Keratinocyte (primary cell): ENCODE measurements at regions not wholly inside any gene's neighbourhood (a gene's known extent, or its start where the extent isn't known, plus 50 kb on each side); places are given as distances from the start of the nearest gene placed in this dataset.

Experiments used
- DNase-seq: peaks from one replicate; pipeline ENCODE4 v3.0.0-alpha.2; 2011; ENCODE audit warnings: low read depth, missing footprints, low spot score
- FAIRE-seq: peaks from 2 replicates; lab custom pipeline; 2011; peaks lifted over from hg19 to GRCh38; lab: Jason Lieb, UNC
- H2AFZ ChIP-seq: 2 replicates; pipeline ENCODE4 v1.6.0; 2012; ENCODE audit warnings: low read length, control low read depth, inconsistent platforms; ENCODE audit not compliant: control insufficient read depth
- H3K27ac ChIP-seq: 2 replicates; pipeline ENCODE4 v1.5.1; 2011; ENCODE audit warnings: low read length; ENCODE audit not compliant: control insufficient read depth, insufficient read depth
- H3K27me3 ChIP-seq: 3 replicates; pipeline ENCODE4 v1.6.0; 2011; ENCODE audit warnings: low read length; ENCODE audit not compliant: control insufficient read depth, insufficient read depth; ENCODE audit errors: extremely low read depth
- H3K36me3 ChIP-seq, 2 experiments: 2 replicates in 1 of 2; 3 replicates in 1 of 2; pipeline ENCODE4 v1.5.1; 2011; ENCODE audit warnings: low read length in 2 of 2, mild to moderate bottlenecking in 1 of 2; ENCODE audit not compliant: control insufficient read depth in 2 of 2, insufficient read depth in 2 of 2; ENCODE audit errors: extremely low read depth in 1 of 2
- H3K4me1 ChIP-seq: 3 replicates; pipeline ENCODE4 v1.5.1; 2011; ENCODE audit warnings: low read length; ENCODE audit not compliant: control insufficient read depth, insufficient read depth; ENCODE audit errors: extremely low read depth
- H3K4me2 ChIP-seq: 3 replicates; pipeline ENCODE4 v1.6.0; 2011; ENCODE audit warnings: low read depth, low read length; ENCODE audit not compliant: control insufficient read depth, insufficient read depth; ENCODE audit errors: extremely low read depth
- H3K4me3 ChIP-seq, 3 experiments: fragments of 200-600 bp in 1 of 3; sonication (generic) in 1 of 3; 2 replicates in 2 of 3; 3 replicates in 1 of 3; pipeline ENCODE4 v1.5.1; 2011 to 2016; ENCODE audit warnings: low read length in 3 of 3, mild to moderate bottlenecking in 3 of 3, control low read depth in 2 of 3, inconsistent platforms in 1 of 3, low read depth in 1 of 3, mixed read lengths in 1 of 3, mixed run types in 1 of 3, moderate library complexity in 1 of 3; ENCODE audit not compliant: control insufficient read depth in 2 of 3, insufficient read depth in 2 of 3; ENCODE audit errors: extremely low read depth in 1 of 3
- H3K79me2 ChIP-seq: 2 replicates; pipeline ENCODE4 v1.6.0; 2012; ENCODE audit warnings: low read length; ENCODE audit not compliant: control insufficient read depth, insufficient read depth
- H3K9ac ChIP-seq: 3 replicates; pipeline ENCODE4 v1.6.0; 2011; ENCODE audit warnings: low read length; ENCODE audit not compliant: control insufficient read depth, insufficient read depth; ENCODE audit errors: extremely low read depth
- H3K9me1 ChIP-seq: 3 replicates; pipeline ENCODE4 v1.6.0; 2011; ENCODE audit warnings: low read length; ENCODE audit not compliant: control insufficient read depth, insufficient read depth; ENCODE audit errors: extremely low read depth
- H3K9me3 ChIP-seq: 2 replicates; pipeline ENCODE4 v1.5.1; 2012; ENCODE audit warnings: low read depth, low read length; ENCODE audit not compliant: control insufficient read depth
- H4K20me1 ChIP-seq: 3 replicates; pipeline ENCODE4 v1.6.0; 2011; ENCODE audit warnings: low read length; ENCODE audit not compliant: control insufficient read depth, insufficient read depth; ENCODE audit errors: extremely low read depth
- CTCF ChIP-seq, 3 experiments: IDR thresholded peaks in 1 of 3; conservative IDR thresholded peaks in 1 of 3; optimal IDR thresholded peaks in 1 of 3; 2 replicates in 2 of 3; 3 replicates in 1 of 3; pipeline versions ENCODE3 to v1.5.1; 2011; ENCODE audit warnings: low read length in 3 of 3, mild to moderate bottlenecking in 3 of 3, moderate library complexity in 2 of 3, control low read depth in 1 of 3, inconsistent platforms in 1 of 3; ENCODE audit not compliant: insufficient read depth in 2 of 3; ENCODE audit errors: extremely low read depth in 1 of 3
- EZH2 ChIP-seq: IDR thresholded peaks from one replicate; pipeline ENCODE4 v1.6.1; 2012; ENCODE audit warnings: inconsistent platforms, mild to moderate bottlenecking, low read length, moderate library complexity
- dilution Hi-C: fragments of 300-500 bp; cut with MboI; formaldehyde crosslinking; loops from one replicate; pipeline ENCODE4 v1.7.0; 2020; ENCODE audit warnings: low sequenced_read_pairs; ENCODE audit not compliant: extremely low pct_ligation_motif_present

GRCh38 chr1:222369148-222369547, 178.8 kb downstream of the HHIPL2 start:
- Histone ChIP-seq H3K9me3 (no peaks in the 10 kb centered on the region), H3K4me1 (no peaks in the 10 kb centered on the region), H3K4me3 (no peak overlapping the region), H3K27ac (no peak overlapping the region), H3K79me2 (no peaks in the 10 kb centered on the region), H3K9me1 (no peaks in the 10 kb centered on the region), H4K20me1 (no peaks in the 10 kb centered on the region), H3K9ac (no peak overlapping the region), H3K27me3 (no peaks in the 10 kb centered on the region), H3K4me2 (no peak overlapping the region), H2AFZ (no peak overlapping the region), H3K36me3 (no peaks in the 10 kb centered on the region)
- FAIRE-seq = no peak
- no peak for DNase-seq
- dilution Hi-C loops = no loop called here
- TF ChIP-seq EZH2 (no peak), CTCF (optimal IDR thresholded peaks at IDR 0.05 in 1 of 3, IDR thresholded peaks at IDR 0.05 in 1 of 3, conservative IDR thresholded peaks at IDR 0.05 in 1 of 3; ENCODE audit: extremely low read depth in 1 of 3, insufficient read depth in 2 of 3, low read length in 3 of 3) (no peak)

GRCh38 chr1:222358100-222358499, 189.8 kb downstream of the HHIPL2 start:
- dilution Hi-C loops = no loop called here
- no peaks in the 10 kb centered on the region for H4K20me1 ChIP-seq
- TF ChIP-seq CTCF (optimal IDR thresholded peaks at IDR 0.05 in 1 of 3, IDR thresholded peaks at IDR 0.05 in 1 of 3, conservative IDR thresholded peaks at IDR 0.05 in 1 of 3; ENCODE audit: extremely low read depth in 1 of 3, insufficient read depth in 2 of 3, low read length in 3 of 3) (no peak), EZH2 (no peak)
- FAIRE-seq = no peak
- no peak overlapping the region for H3K27ac ChIP-seq
- H3K36me3 ChIP-seq = no peaks in the 10 kb centered on the region
- H3K4me2 ChIP-seq = no peak overlapping the region
- no peaks in the 10 kb centered on the region for H3K9me1 ChIP-seq
- no peaks in the 10 kb centered on the region for H3K27me3 ChIP-seq
- H3K9ac ChIP-seq = no peak overlapping the region
- no peaks in the 10 kb centered on the region for H3K79me2 ChIP-seq
- no peak overlapping the region for H3K4me3 ChIP-seq
- no peak for DNase-seq
- no peak overlapping the region for H2AFZ ChIP-seq
- H3K4me1 ChIP-seq = no peaks in the 10 kb centered on the region
- H3K9me3 ChIP-seq = no peaks in the 10 kb centered on the region
